A673 (cell line): ENCODE measurements at regions not wholly inside any gene's neighbourhood (a gene's known extent, or its start where the extent isn't known, plus 50 kb on each side); places are given as distances from the start of the nearest gene placed in this dataset.

Experiments used
- BruUV-seq: library from RNA; stranded (reverse); fragments of 400-500 nt; replicated peaks from 2 replicates; lab custom pipeline; 2021; lab: Mats Ljungman, UMichigan
- CTCF ChIA-PET: fragments of 300-600 bp; sonication (Branson Sonifier 250); formaldehyde crosslinking; loops from one replicate; lab custom pipeline; 2022; ENCODE audit warnings: antibody characterized with exemption; lab: Charles Lee
- POLR2A ChIA-PET: fragments of 300-600 bp; sonication (Branson Sonifier 250); formaldehyde crosslinking; loops from one replicate; lab custom pipeline; 2022; ENCODE audit warnings: antibody characterized with exemption; ENCODE audit not compliant: low non-redundant PET; lab: Charles Lee
- DNase-seq: peaks from one replicate; pipeline ENCODE4 v3.0.0-alpha.2; 2015; ENCODE audit warnings: low spot score
- H3K27ac ChIP-seq: fragments of 200-600 bp; sonication (generic); 2 replicates; pipeline ENCODE4 v1.5.1; 2016; ENCODE audit warnings: mixed run types, low read depth, mild to moderate bottlenecking, mixed read lengths, antibody characterized with exemption, low read length; ENCODE audit not compliant: poor library complexity, severe bottlenecking
- H3K27me3 ChIP-seq: fragments of 200-600 bp; sonication (generic); replicated peaks from 2 replicates; pipeline ENCODE4 v1.6.1; 2017; ENCODE audit warnings: mixed run types, low read depth, mild to moderate bottlenecking, mixed read lengths, antibody characterized with exemption, low read length; ENCODE audit not compliant: insufficient read depth, poor library complexity
- H3K36me3 ChIP-seq: fragments of 200-600 bp; sonication (generic); 2 replicates; pipeline ENCODE4 v1.6.1; 2016; ENCODE audit warnings: mixed run types, mild to moderate bottlenecking, mixed read lengths, antibody characterized with exemption, low read length; ENCODE audit not compliant: insufficient read depth, poor library complexity, severe bottlenecking
- H3K4me1 ChIP-seq: fragments of 200-600 bp; sonication (generic); 2 replicates; pipeline ENCODE4 v1.6.1; 2017; ENCODE audit warnings: mixed run types, mild to moderate bottlenecking, mixed read lengths, antibody characterized with exemption, low read length; ENCODE audit not compliant: insufficient read depth, poor library complexity, severe bottlenecking
- H3K4me3 ChIP-seq: fragments of 200-600 bp; sonication (generic); 2 replicates; pipeline ENCODE4 v1.5.1; 2016; ENCODE audit warnings: low read depth, mixed run types, mild to moderate bottlenecking, mixed read lengths, low read length; ENCODE audit not compliant: poor library complexity, severe bottlenecking
- H3K9me3 ChIP-seq: fragments of 200-600 bp; sonication (generic); 2 replicates; pipeline ENCODE4 v1.6.1; 2016; ENCODE audit warnings: mixed run types, low read depth, mild to moderate bottlenecking, mixed read lengths, antibody characterized with exemption, low read length; ENCODE audit not compliant: poor library complexity, severe bottlenecking
- CTCF ChIP-seq: fragments of 300-800, 200-600 bp; sonication (generic); conservative IDR thresholded peaks from 2 replicates; pipeline ENCODE4 v1.5.1; 2017; ENCODE audit warnings: low read depth, mild to moderate bottlenecking, antibody characterized with exemption, low read length, moderate library complexity, mixed read lengths
- EZH2 ChIP-seq: fragments of 200-600 bp; sonication (generic); IDR thresholded peaks from 2 replicates; pipeline ENCODE4 v1.6.1; 2017; ENCODE audit warnings: borderline replicate concordance, low read depth, mild to moderate bottlenecking, mixed read lengths, antibody characterized with exemption, low read length; ENCODE audit not compliant: poor library complexity, severe bottlenecking
- intact Hi-C: fragments of 100-400 bp; cut with micrococcal nuclease; formaldehyde crosslinking; loops from one replicate; pipeline ENCODE4 v1.10.0; 2022; ENCODE audit not compliant: unreplicated experiment

GRCh38 chr21:26288026-26288425 lies 117.5 kb upstream of the APP start:
- no peaks in the 10 kb centered on the region for H3K27me3 ChIP-seq
- H3K4me3 ChIP-seq, result no peak overlapping the region
- CTCF ChIA-PET, result no interaction called here
- no peaks in the 10 kb centered on the region for H3K4me1 ChIP-seq
- intact Hi-C loops, result no loop called here
- TF ChIP-seq CTCF (no peak), EZH2 (no peak)
- H3K27ac ChIP-seq, result no peak overlapping the region
- BruUV-seq, result no TSS peak
- H3K36me3 ChIP-seq, result no peaks in the 10 kb centered on the region
- H3K9me3 ChIP-seq, result no peaks in the 10 kb centered on the region
- POLR2A ChIA-PET, result no interaction called here
- no peak for DNase-seq

GRCh38 chr21:26284531-26284930 lies 114.0 kb upstream of the APP start:
- Histone ChIP-seq H3K4me3 (no peak overlapping the region), H3K4me1 (peaks cover 25% of the 10 kb centered on the region), H3K27me3 (no peaks in the 10 kb centered on the region), H3K27ac (no peak overlapping the region), H3K36me3 (no peaks in the 10 kb centered on the region), H3K9me3 (no peaks in the 10 kb centered on the region)
- DNase-seq, result no peak
- CTCF ChIA-PET, result no interaction called here
- no peak for TF ChIP-seq CTCF
- TF ChIP-seq EZH2, result no peak
- BruUV-seq, result no TSS peak
- POLR2A ChIA-PET, result no interaction called here
- intact Hi-C loops, result no loop called here

GRCh38 chr21:26282058-26282457 lies 111.5 kb upstream of the APP start:
- intact Hi-C loops, result no loop called here
- BruUV-seq, result no TSS peak
- Histone ChIP-seq H3K27me3 (no peaks in the 10 kb centered on the region), H3K9me3 (no peaks in the 10 kb centered on the region), H3K36me3 (no peaks in the 10 kb centered on the region), H3K4me3 (no peak overlapping the region), H3K4me1 (peaks cover 25% of the 10 kb centered on the region), H3K27ac (no peak overlapping the region)
- ChIA-PET POLR2A (no interaction called here), CTCF (no interaction called here)
- TF ChIP-seq CTCF (no peak), EZH2 (no peak)
- peak; percentile 44 for DNase-seq
